Stimulated activated CD8-positive, alpha-beta memory T cell treated with anti-CD3 and anti-CD28 coated beads, Interleukin-15, amount 100 ng/mL, for 48 hours (primary cell): ENCODE measurements at regions not wholly inside any gene's neighbourhood (a gene's known extent, or its start where the extent isn't known, plus 50 kb on each side); places are given as distances from the start of the nearest gene placed in this dataset.
"Not testable (repeated sequence)": the region's sequence is repeated elsewhere in the genome, so short reads cannot be mapped to it uniquely, and the experiment has no call there.

Experiments
- DNase-seq, 2 donors: peaks; one replicate each; pipeline ENCODE4 v3.0.0-alpha.2; 2020; ENCODE audit warnings: low read depth in 2 of 2

DNA sequence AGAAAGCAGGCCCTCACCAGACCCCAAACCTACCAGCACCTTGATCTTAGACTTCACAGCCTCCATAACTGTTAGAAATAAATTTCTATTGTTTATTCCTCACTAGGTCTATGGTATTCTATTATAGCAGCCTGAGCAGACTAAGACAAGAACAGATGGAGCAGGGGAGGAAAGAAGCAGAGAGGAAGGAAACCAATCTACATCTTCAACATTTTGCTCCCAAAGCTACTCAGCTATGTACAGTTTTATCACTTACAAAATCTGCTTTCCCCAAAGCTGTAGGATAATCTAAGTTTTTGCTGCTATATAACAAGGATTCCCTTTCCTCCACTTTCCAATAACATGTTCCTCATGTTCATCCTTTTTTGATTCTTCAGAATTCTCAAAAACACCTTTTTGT, 274.4 kb upstream of the CHAC2 start:
- no peak for DNase-seq

DNA sequence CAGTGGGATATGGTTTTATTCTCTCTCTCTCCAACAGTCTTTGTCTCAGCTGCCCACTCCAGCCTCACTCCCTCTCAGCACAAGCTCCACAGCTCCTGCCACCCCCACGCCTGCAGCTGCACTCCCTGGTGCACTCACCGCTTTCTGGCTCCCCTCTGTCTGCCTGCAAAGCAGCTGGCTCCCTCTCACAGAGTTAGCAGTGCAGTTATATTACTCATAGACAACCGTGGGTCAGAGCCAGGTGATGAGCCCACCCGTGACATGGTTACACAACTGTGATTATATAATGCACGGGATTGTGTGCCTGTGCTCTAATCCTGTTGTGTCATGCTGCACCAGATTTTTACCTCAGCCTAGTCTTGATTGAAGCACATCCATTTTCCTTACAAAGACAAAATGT, 276.9 kb upstream of the CHAC2 start:
- no peak for DNase-seq

GRCh38 chr2:53486185-53486899, 281.3 kb upstream of the CHAC2 start:
- not testable (repeated sequence) for DNase-seq

- DNase-seq: no peak
Measured at GRCh38 chr2:53485021-53485728, 282.4 kb upstream of the CHAC2 start.

GRCh38 chr2:53484531-53484930, 283.1 kb upstream of the CHAC2 start:
- DNase-seq: no peak

GRCh38 chr2:53477517-53477916, 290.1 kb upstream of the CHAC2 start:
- no peak for DNase-seq

- no peak for DNase-seq
Measured at GRCh38 chr2:53476834-53477233, 290.8 kb upstream of the CHAC2 start.

- DNase-seq: no peak
Measured at GRCh38 chr2:53475766-53476165, 291.8 kb upstream of the CHAC2 start.

GRCh38 chr2:53475321-53475720, 292.3 kb upstream of the CHAC2 start:
- DNase-seq: no peak

DNA sequence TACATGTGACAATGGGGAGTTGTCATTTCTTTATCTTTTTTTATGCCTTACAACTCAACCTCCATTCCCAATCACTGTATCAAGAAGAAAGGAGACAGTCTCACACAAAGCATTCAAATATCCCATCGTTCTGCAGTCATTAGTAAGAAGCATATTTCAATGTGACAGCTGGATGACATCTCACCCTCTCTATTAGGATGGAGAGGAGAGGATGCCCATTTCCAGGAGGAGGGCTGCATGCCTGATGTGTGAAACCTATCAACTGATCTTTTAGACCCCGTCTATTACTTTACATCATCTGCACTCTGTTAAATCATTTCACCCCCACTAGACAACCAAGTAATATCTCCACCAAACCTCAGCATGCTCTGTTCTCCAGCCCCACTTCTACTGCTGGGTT, 292.7 kb upstream of the CHAC2 start:
- no peak for DNase-seq

GRCh38 chr2:53473775-53474311, 293.8 kb upstream of the CHAC2 start:
- no peak for DNase-seq

DNA sequence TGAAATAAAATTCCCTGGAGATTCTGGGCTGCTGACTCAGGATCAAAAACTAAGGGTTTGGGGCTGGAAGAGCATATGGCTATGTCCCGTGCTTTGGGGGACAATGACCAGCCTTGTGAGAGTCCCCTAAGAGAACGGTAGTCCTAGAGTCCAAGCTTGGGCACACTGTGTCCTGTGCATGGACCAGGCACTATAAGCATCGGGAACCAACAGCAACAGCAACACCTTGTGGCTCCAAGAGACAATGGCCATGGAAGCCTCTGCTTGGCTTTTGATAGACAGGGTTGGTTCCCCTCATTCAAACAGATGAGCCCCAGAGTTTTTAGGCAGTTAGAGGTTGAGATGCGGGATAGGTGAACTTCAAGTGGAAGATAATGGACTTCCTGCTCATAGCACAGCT, 294.4 kb upstream of the CHAC2 start:
- no peak for DNase-seq

GRCh38 chr2:53467467-53468180, 300.0 kb upstream of the CHAC2 start:
- DNase-seq: no peak

DNA sequence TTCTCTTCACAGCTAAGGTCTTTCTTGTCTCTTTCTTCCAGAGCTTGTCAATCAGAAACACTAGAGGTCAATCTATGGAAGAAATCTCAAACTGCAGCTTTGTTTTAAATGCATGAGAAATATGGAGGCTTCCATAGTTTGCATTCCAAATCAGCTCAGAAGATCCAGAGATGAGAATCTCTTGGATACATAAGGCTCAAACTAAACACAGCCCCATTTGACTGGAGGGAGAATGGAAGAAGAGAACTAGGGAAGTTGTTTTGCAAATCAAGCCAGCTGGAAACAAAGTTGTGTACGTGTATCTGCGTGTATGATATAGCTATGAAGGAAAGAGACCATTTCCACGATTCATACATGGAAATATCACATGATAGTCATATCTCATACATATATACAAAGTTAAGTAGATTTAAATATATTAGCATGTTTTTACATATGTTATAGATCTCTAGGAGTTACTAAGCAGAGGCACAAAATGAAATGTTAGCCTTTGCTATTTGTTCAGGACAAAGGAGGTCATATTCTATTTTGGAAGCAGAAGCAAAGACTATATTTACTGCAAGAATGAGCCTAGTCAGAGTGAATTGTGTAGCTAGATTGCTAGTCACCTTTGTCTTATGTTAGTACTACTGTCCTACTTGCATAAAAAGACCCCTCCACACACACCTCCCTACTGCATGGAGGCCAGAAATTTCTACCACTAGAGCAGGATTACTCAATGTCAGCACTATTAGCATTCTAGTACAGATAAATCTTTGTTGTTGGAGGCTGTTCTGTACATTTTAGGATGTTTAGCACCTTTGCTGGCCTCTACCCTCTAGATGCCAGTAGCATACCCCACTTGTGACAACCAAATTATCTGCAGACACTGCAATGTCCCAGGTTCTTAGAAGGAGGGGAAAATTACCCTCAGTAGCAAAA, 303.5 kb upstream of the CHAC2 start:
- DNase-seq: no peak

DNA sequence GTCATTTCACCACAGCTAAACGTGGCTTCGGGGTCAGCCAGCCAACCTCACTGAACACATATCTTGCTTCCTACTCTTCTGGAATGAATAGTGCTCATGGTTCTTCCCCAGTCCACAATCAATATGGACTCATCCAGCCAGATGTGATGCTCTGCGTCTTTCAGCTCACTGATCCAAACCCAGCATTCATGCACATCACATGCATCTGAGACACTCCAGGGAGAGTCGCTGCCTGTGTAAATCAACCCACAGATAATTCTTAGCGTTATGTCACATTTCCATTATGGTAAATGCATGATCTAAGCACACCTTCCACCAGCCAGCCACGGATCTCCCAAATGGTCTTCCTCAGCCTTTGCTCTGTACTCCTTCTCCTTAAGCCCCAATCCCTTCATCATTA, 306.7 kb upstream of the CHAC2 start:
- no peak for DNase-seq

DNA sequence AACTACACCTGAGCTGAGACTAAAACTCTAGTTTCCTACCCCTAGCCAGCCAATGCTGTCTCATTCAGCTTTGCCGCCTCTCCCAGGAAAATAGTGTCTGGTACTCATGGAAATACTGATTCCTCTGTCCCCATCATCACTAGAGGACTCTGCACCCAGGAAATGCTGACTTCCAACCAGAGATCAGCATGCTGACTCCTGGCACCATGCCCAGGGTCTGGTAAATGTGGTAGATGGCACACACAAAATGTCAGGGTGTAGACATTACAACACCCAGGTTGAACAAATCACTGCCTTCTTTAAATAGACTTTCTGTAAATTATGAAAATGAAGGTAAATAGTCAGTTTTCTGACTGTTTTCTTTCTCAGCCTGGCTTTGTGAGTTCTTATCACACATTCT, 307.3 kb upstream of the CHAC2 start:
- DNase-seq: no peak

DNA sequence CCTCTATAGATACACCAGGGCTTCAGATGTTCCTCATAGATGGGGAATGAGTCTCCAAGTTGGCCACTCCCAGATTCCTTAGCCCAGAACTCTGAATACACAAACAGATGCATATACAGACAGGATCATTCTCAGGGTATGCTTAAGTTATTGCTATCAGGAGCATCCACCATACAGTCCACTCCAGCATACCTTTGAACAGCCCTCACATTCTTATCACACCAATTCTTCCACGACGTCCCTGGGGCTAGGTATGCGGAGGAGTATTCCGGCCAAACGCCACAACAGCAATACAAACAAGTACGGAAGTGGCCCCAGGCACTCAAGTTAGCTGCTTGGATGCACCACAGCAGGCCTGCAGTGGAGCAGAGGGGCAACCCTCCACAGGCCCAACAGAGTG, 312.5 kb upstream of the CHAC2 start:
- no peak for DNase-seq

- DNase-seq: no peak
Measured at GRCh38 chr2:53452957-53453748, 314.5 kb upstream of the CHAC2 start.

DNA sequence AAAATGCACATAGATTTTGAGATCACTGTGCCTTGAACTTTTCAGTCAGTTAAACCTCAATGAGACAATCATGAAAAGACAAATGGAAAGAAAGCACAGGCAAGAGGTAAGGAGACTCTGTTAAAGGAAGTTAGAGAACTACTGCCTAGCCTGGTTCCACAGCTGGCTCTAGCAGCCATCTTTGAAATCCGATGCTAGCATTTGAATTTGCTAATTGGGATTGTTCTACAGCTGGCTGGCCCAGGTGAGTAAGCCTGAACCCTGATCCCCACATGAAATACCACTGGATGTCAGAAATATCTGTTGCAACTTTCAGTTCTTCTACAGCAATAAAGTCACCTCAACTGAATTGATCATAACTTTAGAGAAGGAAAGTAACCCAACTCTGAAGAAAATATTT, 315.2 kb upstream of the CHAC2 start:
- DNase-seq: no peak

- no peak for DNase-seq
Measured at GRCh38 chr2:53450923-53451322, 316.7 kb upstream of the CHAC2 start.

DNA sequence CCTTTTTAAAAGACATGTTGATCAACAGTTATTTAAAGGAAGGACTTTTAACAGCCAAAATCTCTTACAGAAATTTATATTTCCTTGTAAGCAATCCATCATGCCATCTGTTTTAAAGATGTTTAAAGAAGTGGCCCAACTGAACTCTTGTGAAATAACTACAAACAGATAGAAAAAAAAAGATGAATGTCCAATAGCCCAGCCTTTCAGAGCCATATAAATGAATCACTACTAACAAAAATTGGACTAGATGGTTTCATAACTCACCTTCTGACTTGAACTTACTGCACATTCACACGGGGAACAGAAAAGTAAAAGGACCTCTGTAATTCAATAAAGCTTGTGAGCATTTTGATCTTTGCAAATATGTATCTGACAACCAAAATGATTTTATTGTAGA, 319.0 kb upstream of the CHAC2 start:
- DNase-seq: no peak
